HEK293 (cell line): ENCODE measurements at regions not wholly inside any gene's neighbourhood (a gene's known extent, or its start where the extent isn't known, plus 50 kb on each side); places are given as distances from the start of the nearest gene placed in this dataset.

ENCODE experiments used
- CTCF ChIA-PET: fragments of 350-600 bp; formaldehyde crosslinking; extraction: SDS; loops from one replicate; lab custom pipeline; 2021; ENCODE audit warnings: antibody characterized with exemption; lab: Yijun Ruan, JAX
- POLR2A ChIA-PET: fragments of 300-600 bp; formaldehyde crosslinking; extraction: SDS; loops from one replicate; lab custom pipeline; 2020; ENCODE audit warnings: antibody characterized with exemption, inconsistent platforms; lab: Yijun Ruan, JAX
- H3K27ac ChIP-seq: fragments of 200-500 bp; sonication (Bioruptor generic); 2 replicates; pipeline ENCODE4 v1.5.1; 2014; ENCODE audit warnings: low read depth, low read length, control low read depth, inconsistent platforms; ENCODE audit errors: extremely low read depth
- H3K36me3 ChIP-seq, 2 experiments: fragments of 200-500 bp in 1 of 2; sonication (Bioruptor generic) in 1 of 2; 1 replicate in 1 of 2; 2 replicates in 1 of 2; pipeline ENCODE4 v1.5.1; 2014 to 2017; ENCODE audit warnings: inconsistent platforms in 2 of 2, low read length in 2 of 2; ENCODE audit not compliant: control insufficient read depth in 2 of 2, insufficient read depth in 1 of 2
- H3K4me1 ChIP-seq: fragments of 200-500 bp; sonication (Bioruptor generic); 2 replicates; pipeline ENCODE4 v1.5.1; 2014; ENCODE audit warnings: mild to moderate bottlenecking, low read length, inconsistent platforms; ENCODE audit not compliant: control insufficient read depth, insufficient read depth
- H3K4me3 ChIP-seq: 2 replicates; pipeline ENCODE4 v1.5.1; 2011; ENCODE audit warnings: low read depth, mild to moderate bottlenecking, control low read depth, low read length, moderate library complexity
- H3K9me3 ChIP-seq: fragments of 200-500 bp; sonication (Bioruptor generic); 2 replicates; pipeline ENCODE4 v1.5.1; 2014; ENCODE audit warnings: low read depth, low read length, inconsistent platforms; ENCODE audit not compliant: control insufficient read depth, insufficient read depth
- HOXD13 ChIP-seq: sonication (generic); formaldehyde crosslinking; IDR thresholded peaks from 2 replicates; pipeline ENCODE4 v1.8.0; 2022; ENCODE audit warnings: missing genetic modification reagents, borderline replicate concordance
- IKZF3 ChIP-seq: fragments of 450-650 bp; IDR thresholded peaks from 2 replicates; pipeline ENCODE4 v1.5.0; 2018; ENCODE audit warnings: missing biosample characterization, mild to moderate bottlenecking, missing genetic modification characterization, moderate library complexity
- KLF9 ChIP-seq: fragments of 450-650 bp; formaldehyde crosslinking; IDR thresholded peaks from 2 replicates; pipeline ENCODE4 v1.5.1; 2016; ENCODE audit warnings: missing biosample characterization, missing genetic modification characterization, low read depth
- SALL2 ChIP-seq: fragments of 450-650 bp; formaldehyde crosslinking; IDR thresholded peaks from 2 replicates; pipeline ENCODE4 v1.5.0; 2017; ENCODE audit warnings: missing biosample characterization, mild to moderate bottlenecking, missing genetic modification characterization, borderline replicate concordance
- ZBTB1 ChIP-seq: fragments of 450-650 bp; formaldehyde crosslinking; IDR thresholded peaks from 2 replicates; pipeline ENCODE4 v1.5.1; 2016; ENCODE audit warnings: missing biosample characterization, missing genetic modification characterization
- ZNF138 ChIP-seq: fragments of 450-650 bp; formaldehyde crosslinking; IDR thresholded peaks from 2 replicates; pipeline ENCODE4 v1.5.1; 2016; ENCODE audit warnings: missing biosample characterization, missing genetic modification characterization, borderline replicate concordance
- ZNF391 ChIP-seq: fragments of 450-650 bp; formaldehyde crosslinking; IDR thresholded peaks from 2 replicates; pipeline ENCODE4 v1.5.1; 2016; ENCODE audit warnings: low read depth, missing biosample characterization, missing genetic modification characterization, borderline replicate concordance
- ZNF426 ChIP-seq: fragments of 450-650 bp; formaldehyde crosslinking; IDR thresholded peaks from 2 replicates; pipeline ENCODE4 v1.5.1; 2017; ENCODE audit warnings: missing biosample characterization, missing genetic modification characterization, mild to moderate bottlenecking, inconsistent platforms, moderate library complexity
- TF ChIP-seq, protein P1 (sequence below): fragments of 450-650 bp; formaldehyde crosslinking; IDR thresholded peaks from 2 replicates; pipeline ENCODE4 v1.5.1; 2016; ENCODE audit warnings: missing biosample characterization, missing genetic modification characterization, borderline replicate concordance
- TF ChIP-seq, protein P2 (sequence below): fragments of 450-650 bp; formaldehyde crosslinking; IDR thresholded peaks from 2 replicates; pipeline ENCODE4 v1.5.1; 2016; ENCODE audit warnings: missing biosample characterization, missing genetic modification characterization
- TF ChIP-seq, protein P3 (sequence below): fragments of 450-650 bp; formaldehyde crosslinking; IDR thresholded peaks from 2 replicates; pipeline ENCODE4 v1.5.1; 2016; ENCODE audit warnings: missing biosample characterization, missing genetic modification characterization
- TF ChIP-seq, protein P4 (sequence below): fragments of 450-650 bp; formaldehyde crosslinking; IDR thresholded peaks from 2 replicates; pipeline ENCODE4 v1.5.1; 2016; ENCODE audit warnings: missing biosample characterization, missing genetic modification characterization, low read depth
- TF ChIP-seq, protein P5 (sequence below): fragments of 450-650 bp; formaldehyde crosslinking; IDR thresholded peaks from 2 replicates; pipeline ENCODE4 v1.5.1; 2016; ENCODE audit warnings: missing biosample characterization, missing genetic modification characterization, borderline replicate concordance

DNA sequence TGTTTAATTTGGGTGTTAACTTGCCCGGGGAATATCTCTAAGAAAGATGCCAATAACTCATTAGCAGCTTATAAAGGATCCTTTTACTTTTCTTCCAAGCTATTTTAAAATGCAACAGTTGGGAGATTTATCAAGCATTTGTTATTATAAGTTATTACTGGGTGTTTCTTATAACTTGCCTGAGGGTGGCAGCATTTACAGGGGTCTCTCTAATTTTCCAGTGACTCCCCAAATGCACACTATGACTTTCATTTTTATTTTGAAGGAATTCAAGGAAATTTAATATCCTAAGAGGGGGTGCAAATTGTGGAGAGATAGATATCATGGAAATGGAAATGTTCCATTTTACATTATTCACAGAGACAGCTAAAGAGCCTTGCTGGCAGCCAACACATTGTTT is 138.0 kb downstream of the PDGFRA start:
- POLR2A ChIA-PET = no interaction called here
- CTCF ChIA-PET = interaction anchor here (0.6 kb wide), 1 partner anchor 67 kb away, joined by 3 read pairs; no protein-coding TSS in a partner anchor

More for the DNA sequence above, 138.0 kb downstream of the PDGFRA start:
- no peak overlapping the region for H3K27ac ChIP-seq
- H3K9me3 ChIP-seq = no peaks in the 10 kb centered on the region
- H3K4me3 ChIP-seq = no peak overlapping the region
- TF ChIP-seq ZNF426 (tag by site-specific recombination) (no peak), ZBTB1 (no peak), ZNF391 (no peak), SALL2 (tag by site-specific recombination) (no peak), HOXD13 (CRISPR knock-in tag) (no peak), IKZF3 (tag by site-specific recombination) (no peak), KLF9 (tag by site-specific recombination) (no peak), ZNF138 (tag by site-specific recombination) (no peak)
- TF ChIP-seq, protein P1, sequence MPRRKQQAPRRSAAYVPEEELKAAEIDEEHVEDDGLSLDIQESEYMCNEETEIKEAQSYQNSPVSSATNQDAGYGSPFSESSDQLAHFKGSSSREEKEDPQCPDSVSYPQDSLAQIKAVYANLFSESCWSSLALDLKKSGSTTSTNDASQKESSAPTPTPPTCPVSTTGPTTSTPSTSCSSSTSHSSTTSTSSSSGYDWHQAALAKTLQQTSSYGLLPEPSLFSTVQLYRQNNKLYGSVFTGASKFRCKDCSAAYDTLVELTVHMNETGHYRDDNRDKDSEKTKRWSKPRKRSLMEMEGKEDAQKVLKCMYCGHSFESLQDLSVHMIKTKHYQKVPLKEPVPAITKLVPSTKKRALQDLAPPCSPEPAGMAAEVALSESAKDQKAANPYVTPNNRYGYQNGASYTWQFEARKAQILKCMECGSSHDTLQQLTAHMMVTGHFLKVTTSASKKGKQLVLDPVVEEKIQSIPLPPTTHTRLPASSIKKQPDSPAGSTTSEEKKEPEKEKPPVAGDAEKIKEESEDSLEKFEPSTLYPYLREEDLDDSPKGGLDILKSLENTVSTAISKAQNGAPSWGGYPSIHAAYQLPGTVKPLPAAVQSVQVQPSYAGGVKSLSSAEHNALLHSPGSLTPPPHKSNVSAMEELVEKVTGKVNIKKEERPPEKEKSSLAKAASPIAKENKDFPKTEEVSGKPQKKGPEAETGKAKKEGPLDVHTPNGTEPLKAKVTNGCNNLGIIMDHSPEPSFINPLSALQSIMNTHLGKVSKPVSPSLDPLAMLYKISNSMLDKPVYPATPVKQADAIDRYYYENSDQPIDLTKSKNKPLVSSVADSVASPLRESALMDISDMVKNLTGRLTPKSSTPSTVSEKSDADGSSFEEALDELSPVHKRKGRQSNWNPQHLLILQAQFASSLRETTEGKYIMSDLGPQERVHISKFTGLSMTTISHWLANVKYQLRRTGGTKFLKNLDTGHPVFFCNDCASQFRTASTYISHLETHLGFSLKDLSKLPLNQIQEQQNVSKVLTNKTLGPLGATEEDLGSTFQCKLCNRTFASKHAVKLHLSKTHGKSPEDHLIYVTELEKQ (tag by site-specific recombination) = no peak
- TF ChIP-seq, protein P2, sequence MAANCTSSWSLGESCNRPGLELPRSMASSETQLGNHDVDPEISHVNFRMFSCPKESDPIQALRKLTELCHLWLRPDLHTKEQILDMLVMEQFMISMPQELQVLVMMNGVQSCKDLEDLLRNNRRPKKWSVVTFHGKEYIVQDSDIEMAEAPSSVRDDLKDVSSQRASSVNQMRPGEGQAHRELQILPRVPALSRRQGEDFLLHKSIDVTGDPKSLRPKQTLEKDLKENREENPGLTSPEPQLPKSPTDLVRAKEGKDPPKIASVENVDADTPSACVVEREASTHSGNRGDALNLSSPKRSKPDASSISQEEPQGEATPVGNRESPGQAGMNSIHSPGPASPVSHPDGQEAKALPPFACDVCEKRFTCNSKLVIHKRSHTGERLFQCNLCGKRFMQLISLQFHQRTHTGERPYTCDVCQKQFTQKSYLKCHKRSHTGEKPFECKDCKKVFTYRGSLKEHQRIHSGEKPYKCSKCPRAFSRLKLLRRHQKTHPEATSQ (tag by site-specific recombination) = no peak
- TF ChIP-seq, protein P3, sequence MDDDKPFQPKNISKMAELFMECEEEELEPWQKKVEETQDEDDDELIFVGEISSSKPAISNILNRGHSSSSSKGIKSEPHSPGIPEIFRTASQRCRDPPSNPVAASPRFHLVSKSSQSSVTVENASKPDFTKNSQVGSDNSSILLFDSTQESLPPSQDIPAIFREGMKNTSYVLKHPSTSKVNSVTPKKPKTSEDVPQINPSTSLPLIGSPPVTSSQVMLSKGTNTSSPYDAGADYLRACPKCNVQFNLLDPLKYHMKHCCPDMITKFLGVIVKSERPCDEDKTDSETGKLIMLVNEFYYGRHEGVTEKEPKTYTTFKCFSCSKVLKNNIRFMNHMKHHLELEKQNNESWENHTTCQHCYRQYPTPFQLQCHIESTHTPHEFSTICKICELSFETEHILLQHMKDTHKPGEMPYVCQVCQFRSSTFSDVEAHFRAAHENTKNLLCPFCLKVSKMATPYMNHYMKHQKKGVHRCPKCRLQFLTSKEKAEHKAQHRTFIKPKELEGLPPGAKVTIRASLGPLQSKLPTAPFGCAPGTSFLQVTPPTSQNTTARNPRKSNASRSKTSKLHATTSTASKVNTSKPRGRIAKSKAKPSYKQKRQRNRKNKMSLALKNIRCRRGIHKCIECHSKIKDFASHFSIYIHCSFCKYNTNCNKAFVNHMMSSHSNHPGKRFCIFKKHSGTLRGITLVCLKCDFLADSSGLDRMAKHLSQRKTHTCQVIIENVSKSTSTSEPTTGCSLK (tag by site-specific recombination) = no peak
- TF ChIP-seq, protein P4, sequence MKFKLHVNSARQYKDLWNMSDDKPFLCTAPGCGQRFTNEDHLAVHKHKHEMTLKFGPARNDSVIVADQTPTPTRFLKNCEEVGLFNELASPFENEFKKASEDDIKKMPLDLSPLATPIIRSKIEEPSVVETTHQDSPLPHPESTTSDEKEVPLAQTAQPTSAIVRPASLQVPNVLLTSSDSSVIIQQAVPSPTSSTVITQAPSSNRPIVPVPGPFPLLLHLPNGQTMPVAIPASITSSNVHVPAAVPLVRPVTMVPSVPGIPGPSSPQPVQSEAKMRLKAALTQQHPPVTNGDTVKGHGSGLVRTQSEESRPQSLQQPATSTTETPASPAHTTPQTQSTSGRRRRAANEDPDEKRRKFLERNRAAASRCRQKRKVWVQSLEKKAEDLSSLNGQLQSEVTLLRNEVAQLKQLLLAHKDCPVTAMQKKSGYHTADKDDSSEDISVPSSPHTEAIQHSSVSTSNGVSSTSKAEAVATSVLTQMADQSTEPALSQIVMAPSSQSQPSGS (tag by site-specific recombination) = no peak
- TF ChIP-seq, protein P5, sequence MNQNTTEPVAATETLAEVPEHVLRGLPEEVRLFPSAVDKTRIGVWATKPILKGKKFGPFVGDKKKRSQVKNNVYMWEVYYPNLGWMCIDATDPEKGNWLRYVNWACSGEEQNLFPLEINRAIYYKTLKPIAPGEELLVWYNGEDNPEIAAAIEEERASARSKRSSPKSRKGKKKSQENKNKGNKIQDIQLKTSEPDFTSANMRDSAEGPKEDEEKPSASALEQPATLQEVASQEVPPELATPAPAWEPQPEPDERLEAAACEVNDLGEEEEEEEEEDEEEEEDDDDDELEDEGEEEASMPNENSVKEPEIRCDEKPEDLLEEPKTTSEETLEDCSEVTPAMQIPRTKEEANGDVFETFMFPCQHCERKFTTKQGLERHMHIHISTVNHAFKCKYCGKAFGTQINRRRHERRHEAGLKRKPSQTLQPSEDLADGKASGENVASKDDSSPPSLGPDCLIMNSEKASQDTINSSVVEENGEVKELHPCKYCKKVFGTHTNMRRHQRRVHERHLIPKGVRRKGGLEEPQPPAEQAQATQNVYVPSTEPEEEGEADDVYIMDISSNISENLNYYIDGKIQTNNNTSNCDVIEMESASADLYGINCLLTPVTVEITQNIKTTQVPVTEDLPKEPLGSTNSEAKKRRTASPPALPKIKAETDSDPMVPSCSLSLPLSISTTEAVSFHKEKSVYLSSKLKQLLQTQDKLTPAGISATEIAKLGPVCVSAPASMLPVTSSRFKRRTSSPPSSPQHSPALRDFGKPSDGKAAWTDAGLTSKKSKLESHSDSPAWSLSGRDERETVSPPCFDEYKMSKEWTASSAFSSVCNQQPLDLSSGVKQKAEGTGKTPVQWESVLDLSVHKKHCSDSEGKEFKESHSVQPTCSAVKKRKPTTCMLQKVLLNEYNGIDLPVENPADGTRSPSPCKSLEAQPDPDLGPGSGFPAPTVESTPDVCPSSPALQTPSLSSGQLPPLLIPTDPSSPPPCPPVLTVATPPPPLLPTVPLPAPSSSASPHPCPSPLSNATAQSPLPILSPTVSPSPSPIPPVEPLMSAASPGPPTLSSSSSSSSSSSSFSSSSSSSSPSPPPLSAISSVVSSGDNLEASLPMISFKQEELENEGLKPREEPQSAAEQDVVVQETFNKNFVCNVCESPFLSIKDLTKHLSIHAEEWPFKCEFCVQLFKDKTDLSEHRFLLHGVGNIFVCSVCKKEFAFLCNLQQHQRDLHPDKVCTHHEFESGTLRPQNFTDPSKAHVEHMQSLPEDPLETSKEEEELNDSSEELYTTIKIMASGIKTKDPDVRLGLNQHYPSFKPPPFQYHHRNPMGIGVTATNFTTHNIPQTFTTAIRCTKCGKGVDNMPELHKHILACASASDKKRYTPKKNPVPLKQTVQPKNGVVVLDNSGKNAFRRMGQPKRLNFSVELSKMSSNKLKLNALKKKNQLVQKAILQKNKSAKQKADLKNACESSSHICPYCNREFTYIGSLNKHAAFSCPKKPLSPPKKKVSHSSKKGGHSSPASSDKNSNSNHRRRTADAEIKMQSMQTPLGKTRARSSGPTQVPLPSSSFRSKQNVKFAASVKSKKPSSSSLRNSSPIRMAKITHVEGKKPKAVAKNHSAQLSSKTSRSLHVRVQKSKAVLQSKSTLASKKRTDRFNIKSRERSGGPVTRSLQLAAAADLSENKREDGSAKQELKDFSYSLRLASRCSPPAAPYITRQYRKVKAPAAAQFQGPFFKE = no peak
- H3K4me1 ChIP-seq = no peaks in the 10 kb centered on the region
- no peaks in the 10 kb centered on the region for H3K36me3 ChIP-seq
